DOHH2 (cell line): ENCODE measurements at regions not wholly inside any gene's neighbourhood (a gene's known extent, or its start where the extent isn't known, plus 50 kb on each side); places are given as distances from the start of the nearest gene placed in this dataset.

ENCODE experiments used
- EZH2phosphoT487 ChIP-seq: fragments of 200-600 bp; sonication (generic); IDR thresholded peaks from 2 replicates; pipeline ENCODE4 v1.6.1; 2017; ENCODE audit warnings: borderline replicate concordance, mild to moderate bottlenecking, antibody characterized with exemption, low read length, moderate library complexity, mixed read lengths
- TF ChIP-seq, protein P1 (sequence below): fragments of 200-600 bp; sonication (generic); IDR thresholded peaks from one replicate; pipeline ENCODE4 v1.5.1; 2014; ENCODE audit warnings: antibody characterized with exemption, mild to moderate bottlenecking, low read depth, low read length; ENCODE audit not compliant: poor library complexity, severe bottlenecking

DNA sequence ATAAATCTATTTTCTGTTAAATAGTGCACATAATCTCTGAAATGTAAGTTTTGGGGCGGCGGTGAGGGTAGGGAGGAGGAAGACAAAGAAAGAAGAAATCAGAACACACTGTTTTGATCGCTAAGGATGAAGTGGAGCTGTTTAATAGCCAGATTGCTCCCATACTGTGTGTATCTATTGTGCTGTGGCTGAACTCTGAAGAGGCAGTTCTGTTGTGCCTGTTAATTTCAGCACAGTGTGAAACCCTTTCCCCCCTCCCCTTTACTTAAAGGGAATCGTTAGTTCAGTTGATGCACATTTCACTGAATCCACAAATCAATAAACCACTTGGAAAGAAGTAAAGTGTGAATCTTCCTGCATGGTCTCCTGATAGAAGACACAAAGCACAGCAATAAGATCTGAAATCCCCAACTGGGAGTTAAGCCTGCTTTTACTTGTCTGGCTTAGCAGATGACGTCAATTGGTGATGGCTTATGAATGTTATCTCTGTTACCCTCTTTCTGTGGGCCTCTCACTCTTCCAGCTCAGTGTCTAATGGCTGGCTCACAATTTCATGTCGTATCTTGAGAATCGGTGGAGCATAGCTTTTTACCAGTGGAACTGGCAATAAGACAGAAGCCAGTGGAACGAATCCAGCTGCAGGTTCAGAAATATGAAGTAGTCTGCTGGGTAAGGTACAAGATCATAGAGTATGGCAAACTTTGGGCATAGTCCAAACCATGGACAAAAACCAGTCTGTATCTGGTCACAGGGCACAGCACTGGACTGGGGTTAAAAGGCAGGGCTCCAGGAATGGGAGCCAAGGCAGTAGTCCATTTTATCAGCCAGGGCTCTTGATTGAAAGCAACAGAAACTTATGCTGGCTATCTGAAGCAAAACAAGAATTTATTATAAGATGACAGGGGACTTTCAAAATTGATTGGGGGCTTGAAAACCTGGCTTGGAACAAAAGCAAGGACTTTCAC is 413.5 kb upstream of the SEL1L start:
- TF ChIP-seq, protein P1, sequence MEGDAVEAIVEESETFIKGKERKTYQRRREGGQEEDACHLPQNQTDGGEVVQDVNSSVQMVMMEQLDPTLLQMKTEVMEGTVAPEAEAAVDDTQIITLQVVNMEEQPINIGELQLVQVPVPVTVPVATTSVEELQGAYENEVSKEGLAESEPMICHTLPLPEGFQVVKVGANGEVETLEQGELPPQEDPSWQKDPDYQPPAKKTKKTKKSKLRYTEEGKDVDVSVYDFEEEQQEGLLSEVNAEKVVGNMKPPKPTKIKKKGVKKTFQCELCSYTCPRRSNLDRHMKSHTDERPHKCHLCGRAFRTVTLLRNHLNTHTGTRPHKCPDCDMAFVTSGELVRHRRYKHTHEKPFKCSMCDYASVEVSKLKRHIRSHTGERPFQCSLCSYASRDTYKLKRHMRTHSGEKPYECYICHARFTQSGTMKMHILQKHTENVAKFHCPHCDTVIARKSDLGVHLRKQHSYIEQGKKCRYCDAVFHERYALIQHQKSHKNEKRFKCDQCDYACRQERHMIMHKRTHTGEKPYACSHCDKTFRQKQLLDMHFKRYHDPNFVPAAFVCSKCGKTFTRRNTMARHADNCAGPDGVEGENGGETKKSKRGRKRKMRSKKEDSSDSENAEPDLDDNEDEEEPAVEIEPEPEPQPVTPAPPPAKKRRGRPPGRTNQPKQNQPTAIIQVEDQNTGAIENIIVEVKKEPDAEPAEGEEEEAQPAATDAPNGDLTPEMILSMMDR = no peak
- TF ChIP-seq EZH2phosphoT487 = no peak
